ENCODE measurements at regions not wholly inside any gene's neighbourhood (a gene's known extent, or its start where the extent isn't known, plus 50 kb on each side); places are given as distances from the start of the nearest gene placed in this dataset.

DNA sequence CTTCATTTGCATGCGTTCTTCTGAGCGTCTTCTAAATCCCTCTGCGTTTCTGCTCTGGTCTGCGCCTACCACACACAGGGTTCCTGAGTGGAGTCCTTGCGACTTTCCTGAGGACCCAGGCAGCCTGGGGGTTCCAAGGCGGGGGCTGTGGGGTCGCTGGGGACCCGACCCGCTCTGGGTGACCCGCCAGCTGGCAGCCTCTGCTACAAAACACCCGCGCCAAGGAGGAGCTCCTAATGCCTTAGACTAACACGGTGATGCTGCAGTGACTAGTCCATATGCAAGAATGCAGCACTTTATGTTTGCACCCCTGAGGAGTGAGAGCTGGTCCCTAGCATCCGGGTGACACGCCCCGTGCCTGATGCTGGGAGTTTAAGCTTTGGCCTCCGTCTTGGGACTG lies 367.0 kb upstream of the POM121L12 start:
- no peak for DNase-seq
- CTCF ChIA-PET = no interaction called here
- no peak overlapping the region for H3K4me3 ChIP-seq (ENCODE audit: control insufficient read depth in 1 of 7, extremely low read depth in 1 of 7, insufficient read depth in 4 of 7, low read depth in 2 of 7, low read length in 6 of 7)
- 96% methylated on average over 17 of the region's 17 CpGs for whole genome bisulfite sequencing (ENCODE audit: insufficient coverage)
- no peaks in the 10 kb centered on the region for H3K4me1 ChIP-seq (ENCODE audit: control extremely low read depth in 1 of 4, control insufficient read depth in 4 of 4, insufficient read depth in 4 of 4, low read length in 3 of 4)
- H3K9me3 ChIP-seq (ENCODE audit: control extremely low read depth in 1 of 5, control insufficient read depth in 4 of 5, insufficient read depth in 2 of 5, low read depth in 1 of 5, low read length in 4 of 5) = no peaks in the 10 kb centered on the region
- POLR2A ChIA-PET = no interaction called here
- no peaks in the 10 kb centered on the region for H3K36me3 ChIP-seq (ENCODE audit: control insufficient read depth in 4 of 4, insufficient read depth in 4 of 4, low read length in 3 of 4)
- H3K27ac ChIP-seq (ENCODE audit: insufficient read depth in 1 of 2, low read depth in 1 of 2, low read length in 2 of 2, poor library complexity in 1 of 2, severe bottlenecking in 2 of 2) = no peak overlapping the region
- H3K27me3 ChIP-seq (replicated peaks in 2 of 5; ENCODE audit: control insufficient read depth in 4 of 5, insufficient read depth in 5 of 5, low read length in 4 of 5) = no peaks in the 10 kb centered on the region

DNA sequence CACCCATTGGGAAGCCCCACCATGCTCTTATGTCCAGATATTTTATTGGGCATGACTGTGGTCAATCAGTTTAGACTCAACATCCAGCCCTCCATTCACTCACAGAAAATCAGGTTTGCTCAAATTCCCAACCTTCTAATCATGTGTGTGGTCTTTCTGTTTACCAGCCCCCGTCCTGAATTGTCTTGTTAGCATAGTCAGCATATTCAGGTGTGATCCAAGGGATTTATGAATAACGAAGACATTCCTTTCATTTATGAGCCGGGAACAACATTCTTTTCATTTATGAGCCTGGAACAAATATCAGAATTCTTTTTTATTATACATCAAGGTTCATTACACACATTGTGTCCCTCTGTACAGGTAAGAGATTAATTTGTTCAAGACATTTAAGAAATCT lies 376.3 kb upstream of the POM121L12 start:
- POLR2A ChIA-PET = no interaction called here
- Histone ChIP-seq H3K27ac (ENCODE audit: insufficient read depth in 1 of 2, low read depth in 1 of 2, low read length in 2 of 2, poor library complexity in 1 of 2, severe bottlenecking in 2 of 2) (no peak overlapping the region), H3K4me1 (ENCODE audit: control extremely low read depth in 1 of 4, control insufficient read depth in 4 of 4, insufficient read depth in 4 of 4, low read length in 3 of 4) (no peaks in the 10 kb centered on the region), H3K36me3 (ENCODE audit: control insufficient read depth in 4 of 4, insufficient read depth in 4 of 4, low read length in 3 of 4) (no peaks in the 10 kb centered on the region), H3K27me3 (replicated peaks in 2 of 5; ENCODE audit: control insufficient read depth in 4 of 5, insufficient read depth in 5 of 5, low read length in 4 of 5) (no peaks in the 10 kb centered on the region), H3K9me3 (ENCODE audit: control extremely low read depth in 1 of 5, control insufficient read depth in 4 of 5, insufficient read depth in 2 of 5, low read depth in 1 of 5, low read length in 4 of 5) (no peaks in the 10 kb centered on the region), H3K4me3 (ENCODE audit: control insufficient read depth in 1 of 7, extremely low read depth in 1 of 7, insufficient read depth in 4 of 7, low read depth in 2 of 7, low read length in 6 of 7) (no peak overlapping the region)
- no peak for DNase-seq
- WGBS (ENCODE audit: insufficient coverage) = 94% methylated on average over 3 of the region's 3 CpGs
- CTCF ChIA-PET = no interaction called here

- Histone ChIP-seq H3K4me3 (ENCODE audit: control insufficient read depth in 1 of 7, extremely low read depth in 1 of 7, insufficient read depth in 4 of 7, low read depth in 2 of 7, low read length in 6 of 7) (no peak overlapping the region), H3K36me3 (ENCODE audit: control insufficient read depth in 4 of 4, insufficient read depth in 4 of 4, low read length in 3 of 4) (no peaks in the 10 kb centered on the region), H3K27ac (ENCODE audit: insufficient read depth in 1 of 2, low read depth in 1 of 2, low read length in 2 of 2, poor library complexity in 1 of 2, severe bottlenecking in 2 of 2) (no peak overlapping the region), H3K27me3 (replicated peaks in 2 of 5; ENCODE audit: control insufficient read depth in 4 of 5, insufficient read depth in 5 of 5, low read length in 4 of 5) (no peaks in the 10 kb centered on the region), H3K9me3 (ENCODE audit: control extremely low read depth in 1 of 5, control insufficient read depth in 4 of 5, insufficient read depth in 2 of 5, low read depth in 1 of 5, low read length in 4 of 5) (no peaks in the 10 kb centered on the region), H3K4me1 (ENCODE audit: control extremely low read depth in 1 of 4, control insufficient read depth in 4 of 4, insufficient read depth in 4 of 4, low read length in 3 of 4) (no peaks in the 10 kb centered on the region)
- no peak for DNase-seq
- ChIA-PET POLR2A (no interaction called here), CTCF (no interaction called here)
- WGBS (ENCODE audit: insufficient coverage) = 100% methylated on average over 2 of the region's 3 CpGs
Measured at GRCh38 chr7:52656098-52656497, 379.3 kb upstream of the POM121L12 start.

- Histone ChIP-seq H3K4me1 (ENCODE audit: control extremely low read depth in 1 of 4, control insufficient read depth in 4 of 4, insufficient read depth in 4 of 4, low read length in 3 of 4) (no peaks in the 10 kb centered on the region), H3K9me3 (ENCODE audit: control extremely low read depth in 1 of 5, control insufficient read depth in 4 of 5, insufficient read depth in 2 of 5, low read depth in 1 of 5, low read length in 4 of 5) (no peaks in the 10 kb centered on the region), H3K4me3 (ENCODE audit: control insufficient read depth in 1 of 7, extremely low read depth in 1 of 7, insufficient read depth in 4 of 7, low read depth in 2 of 7, low read length in 6 of 7) (no peak overlapping the region), H3K36me3 (ENCODE audit: control insufficient read depth in 4 of 4, insufficient read depth in 4 of 4, low read length in 3 of 4) (no peaks in the 10 kb centered on the region), H3K27me3 (replicated peaks in 2 of 5; ENCODE audit: control insufficient read depth in 4 of 5, insufficient read depth in 5 of 5, low read length in 4 of 5) (no peaks in the 10 kb centered on the region), H3K27ac (ENCODE audit: insufficient read depth in 1 of 2, low read depth in 1 of 2, low read length in 2 of 2, poor library complexity in 1 of 2, severe bottlenecking in 2 of 2) (no peak overlapping the region)
- CTCF ChIA-PET = no interaction called here
- POLR2A ChIA-PET = no interaction called here
- WGBS (ENCODE audit: insufficient coverage) = no CpG with 5 or more reads among the region's 1 CpG
- no peak for DNase-seq
Measured at GRCh38 chr7:52652621-52653020, 382.8 kb upstream of the POM121L12 start.

- Histone ChIP-seq H3K9me3 (ENCODE audit: control extremely low read depth in 1 of 5, control insufficient read depth in 4 of 5, insufficient read depth in 2 of 5, low read depth in 1 of 5, low read length in 4 of 5) (no peaks in the 10 kb centered on the region), H3K36me3 (ENCODE audit: control insufficient read depth in 4 of 4, insufficient read depth in 4 of 4, low read length in 3 of 4) (no peaks in the 10 kb centered on the region), H3K4me1 (ENCODE audit: control extremely low read depth in 1 of 4, control insufficient read depth in 4 of 4, insufficient read depth in 4 of 4, low read length in 3 of 4) (no peaks in the 10 kb centered on the region), H3K27me3 (replicated peaks in 2 of 5; ENCODE audit: control insufficient read depth in 4 of 5, insufficient read depth in 5 of 5, low read length in 4 of 5) (no peaks in the 10 kb centered on the region), H3K27ac (ENCODE audit: insufficient read depth in 1 of 2, low read depth in 1 of 2, low read length in 2 of 2, poor library complexity in 1 of 2, severe bottlenecking in 2 of 2) (no peak overlapping the region), H3K4me3 (ENCODE audit: control insufficient read depth in 1 of 7, extremely low read depth in 1 of 7, insufficient read depth in 4 of 7, low read depth in 2 of 7, low read length in 6 of 7) (no peak overlapping the region)
- ChIA-PET CTCF (no interaction called here), POLR2A (no interaction called here)
- DNase-seq = no peak
- WGBS (ENCODE audit: insufficient coverage) = no CpG with 5 or more reads among the region's 1 CpG
Measured at GRCh38 chr7:52648872-52649271, 386.6 kb upstream of the POM121L12 start.

DNA sequence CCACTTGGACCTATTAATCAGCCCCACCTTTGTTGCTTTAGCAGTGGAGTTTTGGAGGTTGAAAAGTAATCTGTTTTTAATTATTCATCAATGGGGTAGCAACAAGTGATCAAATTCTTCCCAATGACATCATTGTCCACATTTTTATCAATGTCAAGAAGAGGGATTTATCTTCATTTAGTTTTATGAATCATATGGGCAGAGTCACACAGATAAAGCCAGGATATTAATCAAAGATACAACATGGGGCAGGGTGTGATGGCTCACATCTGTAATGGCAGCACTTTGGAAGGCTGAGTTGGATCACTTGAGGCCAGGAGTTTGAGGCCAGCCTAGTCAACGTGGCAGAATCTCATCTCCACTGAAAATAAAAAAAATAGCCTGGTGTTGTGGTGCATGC lies 388.4 kb upstream of the POM121L12 start:
- WGBS (ENCODE audit: insufficient coverage) = no CpG with 5 or more reads among the region's 1 CpG
- ChIA-PET CTCF (no interaction called here), POLR2A (no interaction called here)
- H3K4me3 ChIP-seq (ENCODE audit: control insufficient read depth in 1 of 7, extremely low read depth in 1 of 7, insufficient read depth in 4 of 7, low read depth in 2 of 7, low read length in 6 of 7) = no peak overlapping the region
- no peaks in the 10 kb centered on the region for H3K9me3 ChIP-seq (ENCODE audit: control extremely low read depth in 1 of 5, control insufficient read depth in 4 of 5, insufficient read depth in 2 of 5, low read depth in 1 of 5, low read length in 4 of 5)
- no peaks in the 10 kb centered on the region for H3K36me3 ChIP-seq (ENCODE audit: control insufficient read depth in 4 of 4, insufficient read depth in 4 of 4, low read length in 3 of 4)
- H3K27ac ChIP-seq (ENCODE audit: insufficient read depth in 1 of 2, low read depth in 1 of 2, low read length in 2 of 2, poor library complexity in 1 of 2, severe bottlenecking in 2 of 2) = no peak overlapping the region
- H3K27me3 ChIP-seq (replicated peaks in 2 of 5; ENCODE audit: control insufficient read depth in 4 of 5, insufficient read depth in 5 of 5, low read length in 4 of 5) = no peaks in the 10 kb centered on the region
- H3K4me1 ChIP-seq (ENCODE audit: control extremely low read depth in 1 of 4, control insufficient read depth in 4 of 4, insufficient read depth in 4 of 4, low read length in 3 of 4) = no peaks in the 10 kb centered on the region
- no peak for DNase-seq

DNA sequence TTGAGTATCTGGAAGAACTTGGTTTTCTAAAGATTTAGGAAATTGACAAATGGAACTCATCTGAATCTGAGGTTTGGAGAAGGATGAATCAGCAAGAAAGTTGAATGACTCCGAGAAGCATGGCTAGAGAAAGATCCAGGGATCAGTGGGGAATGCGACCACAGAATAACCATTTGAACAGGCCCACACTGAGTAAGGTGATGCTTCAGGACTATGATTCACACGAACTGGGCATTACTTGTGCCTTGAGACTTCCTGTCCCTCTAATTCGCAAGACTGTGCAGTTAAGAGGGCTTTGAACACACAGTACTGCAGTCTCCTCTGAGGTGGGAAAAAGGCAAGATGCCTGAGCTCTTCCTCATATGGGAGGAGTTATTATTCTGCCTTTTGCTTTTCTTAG lies 395.5 kb upstream of the POM121L12 start:
- no peaks in the 10 kb centered on the region for H3K4me1 ChIP-seq (ENCODE audit: control extremely low read depth in 1 of 4, control insufficient read depth in 4 of 4, insufficient read depth in 4 of 4, low read length in 3 of 4)
- no peaks in the 10 kb centered on the region for H3K27me3 ChIP-seq (replicated peaks in 2 of 5; ENCODE audit: control insufficient read depth in 4 of 5, insufficient read depth in 5 of 5, low read length in 4 of 5)
- CTCF ChIA-PET = no interaction called here
- POLR2A ChIA-PET = no interaction called here
- no peak overlapping the region for H3K27ac ChIP-seq (ENCODE audit: insufficient read depth in 1 of 2, low read depth in 1 of 2, low read length in 2 of 2, poor library complexity in 1 of 2, severe bottlenecking in 2 of 2)
- 81% methylated on average over 4 of the region's 4 CpGs for WGBS (ENCODE audit: insufficient coverage)
- no peaks in the 10 kb centered on the region for H3K36me3 ChIP-seq (ENCODE audit: control insufficient read depth in 4 of 4, insufficient read depth in 4 of 4, low read length in 3 of 4)
- no peak overlapping the region for H3K4me3 ChIP-seq (ENCODE audit: control insufficient read depth in 1 of 7, extremely low read depth in 1 of 7, insufficient read depth in 4 of 7, low read depth in 2 of 7, low read length in 6 of 7)
- H3K9me3 ChIP-seq (ENCODE audit: control extremely low read depth in 1 of 5, control insufficient read depth in 4 of 5, insufficient read depth in 2 of 5, low read depth in 1 of 5, low read length in 4 of 5) = no peaks in the 10 kb centered on the region
- no peak for DNase-seq

- Histone ChIP-seq H3K9me3 (ENCODE audit: control extremely low read depth in 1 of 5, control insufficient read depth in 4 of 5, insufficient read depth in 2 of 5, low read depth in 1 of 5, low read length in 4 of 5) (no peaks in the 10 kb centered on the region), H3K27ac (ENCODE audit: insufficient read depth in 1 of 2, low read depth in 1 of 2, low read length in 2 of 2, poor library complexity in 1 of 2, severe bottlenecking in 2 of 2) (no peak overlapping the region), H3K27me3 (replicated peaks in 2 of 5; ENCODE audit: control insufficient read depth in 4 of 5, insufficient read depth in 5 of 5, low read length in 4 of 5) (no peaks in the 10 kb centered on the region), H3K4me3 (ENCODE audit: control insufficient read depth in 1 of 7, extremely low read depth in 1 of 7, insufficient read depth in 4 of 7, low read depth in 2 of 7, low read length in 6 of 7) (no peak overlapping the region), H3K36me3 (ENCODE audit: control insufficient read depth in 4 of 4, insufficient read depth in 4 of 4, low read length in 3 of 4) (no peaks in the 10 kb centered on the region), H3K4me1 (ENCODE audit: control extremely low read depth in 1 of 4, control insufficient read depth in 4 of 4, insufficient read depth in 4 of 4, low read length in 3 of 4) (no peaks in the 10 kb centered on the region)
- CTCF ChIA-PET = no interaction called here
- DNase-seq = no peak
- POLR2A ChIA-PET = no interaction called here
Measured at GRCh38 chr7:52639126-52639525, 396.3 kb upstream of the POM121L12 start.
